ENCODE measurements at regions not wholly inside any gene's neighbourhood (a gene's known extent, or its start where the extent isn't known, plus 50 kb on each side); places are given as distances from the start of the nearest gene placed in this dataset.

DNA sequence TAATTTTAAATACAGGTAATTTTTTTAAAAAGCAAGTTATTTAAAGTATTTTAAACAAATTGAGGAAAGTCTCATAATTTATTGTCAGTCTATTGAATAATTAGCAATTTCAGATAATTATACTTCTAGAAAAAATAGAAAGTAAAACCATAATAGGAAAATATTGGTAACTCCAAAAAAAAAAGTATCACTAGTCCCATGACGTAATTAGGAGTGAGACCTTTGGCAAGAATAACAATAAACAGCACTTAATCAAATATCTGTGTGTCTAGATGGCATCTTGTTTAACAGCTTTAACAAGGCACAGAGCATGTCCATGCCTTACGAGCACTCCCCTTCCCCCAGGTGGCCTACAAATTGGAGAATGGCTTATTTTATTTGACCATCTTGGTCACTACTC, 1683.6 kb upstream of the AGA start:
- TF ChIP-seq, protein P1, sequence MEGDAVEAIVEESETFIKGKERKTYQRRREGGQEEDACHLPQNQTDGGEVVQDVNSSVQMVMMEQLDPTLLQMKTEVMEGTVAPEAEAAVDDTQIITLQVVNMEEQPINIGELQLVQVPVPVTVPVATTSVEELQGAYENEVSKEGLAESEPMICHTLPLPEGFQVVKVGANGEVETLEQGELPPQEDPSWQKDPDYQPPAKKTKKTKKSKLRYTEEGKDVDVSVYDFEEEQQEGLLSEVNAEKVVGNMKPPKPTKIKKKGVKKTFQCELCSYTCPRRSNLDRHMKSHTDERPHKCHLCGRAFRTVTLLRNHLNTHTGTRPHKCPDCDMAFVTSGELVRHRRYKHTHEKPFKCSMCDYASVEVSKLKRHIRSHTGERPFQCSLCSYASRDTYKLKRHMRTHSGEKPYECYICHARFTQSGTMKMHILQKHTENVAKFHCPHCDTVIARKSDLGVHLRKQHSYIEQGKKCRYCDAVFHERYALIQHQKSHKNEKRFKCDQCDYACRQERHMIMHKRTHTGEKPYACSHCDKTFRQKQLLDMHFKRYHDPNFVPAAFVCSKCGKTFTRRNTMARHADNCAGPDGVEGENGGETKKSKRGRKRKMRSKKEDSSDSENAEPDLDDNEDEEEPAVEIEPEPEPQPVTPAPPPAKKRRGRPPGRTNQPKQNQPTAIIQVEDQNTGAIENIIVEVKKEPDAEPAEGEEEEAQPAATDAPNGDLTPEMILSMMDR (IDR thresholded peaks at IDR 0.05): no peak
- TF ChIP-seq POLR2AphosphoS5 (IDR thresholded peaks at IDR 0.05) (no peak), EP300 (IDR thresholded peaks at IDR 0.05) (no peak)

Measured in esophagus muscularis mucosa (tissue), 4 donors.